OCI-LY7 (cell line): ENCODE measurements at regions not wholly inside any gene's neighbourhood (a gene's known extent, or its start where the extent isn't known, plus 50 kb on each side); places are given as distances from the start of the nearest gene placed in this dataset.

Experiments used
- BruUV-seq: library from RNA; stranded (reverse); fragments of 400-500 nt; replicated peaks from 2 replicates; lab custom pipeline; 2021; lab: Mats Ljungman, UMichigan
- CTCF ChIA-PET: fragments of 300-600 bp; sonication (Branson Sonifier 250); formaldehyde crosslinking; loops from one replicate; lab custom pipeline; 2022; ENCODE audit warnings: antibody characterized with exemption; ENCODE audit not compliant: unreplicated experiment; lab: Charles Lee
- POLR2A ChIA-PET: fragments of 300-600 bp; sonication (Branson Sonifier 250); formaldehyde crosslinking; loops from one replicate; lab custom pipeline; 2022; ENCODE audit warnings: antibody characterized with exemption; lab: Charles Lee
- DNase-seq: peaks from one replicate; pipeline ENCODE4 v3.0.0-alpha.2; 2015; ENCODE audit warnings: low spot score
- H2AFZ ChIP-seq: fragments of 200-600 bp; sonication (generic), shearing (Covaris generic); 2 replicates; pipeline ENCODE4 v1.6.1; 2014; ENCODE audit warnings: mild to moderate bottlenecking, antibody characterized with exemption, low read length, moderate library complexity
- H3K27ac ChIP-seq: fragments of 200-600 bp; sonication (generic); 2 replicates; pipeline ENCODE4 v1.5.1; 2014; ENCODE audit warnings: mixed run types, low read depth, mild to moderate bottlenecking, moderate library complexity, low read length, inconsistent platforms; ENCODE audit not compliant: poor library complexity, severe bottlenecking
- H3K36me3 ChIP-seq: fragments of 200-600 bp; sonication (generic); 2 replicates; pipeline ENCODE4 v1.6.1; 2014; ENCODE audit warnings: mild to moderate bottlenecking, antibody characterized with exemption, low read length, moderate library complexity, mixed read lengths; ENCODE audit not compliant: insufficient read depth
- H3K4me1 ChIP-seq: fragments of 200-600 bp; sonication (generic); 2 replicates; pipeline ENCODE4 v1.5.1; 2014; ENCODE audit warnings: mild to moderate bottlenecking, low read length; ENCODE audit not compliant: insufficient read depth, poor library complexity, severe bottlenecking
- H3K4me2 ChIP-seq: fragments of 200-600 bp; sonication (generic); 2 replicates; pipeline ENCODE4 v1.6.1; 2014; ENCODE audit warnings: mild to moderate bottlenecking, low read length
- H3K4me3 ChIP-seq: fragments of 200-600 bp; sonication (generic); 2 replicates; pipeline ENCODE4 v1.5.1; 2014; ENCODE audit warnings: mild to moderate bottlenecking, low read depth, low read length; ENCODE audit not compliant: poor library complexity, severe bottlenecking
- H3K79me2 ChIP-seq: fragments of 200-600 bp; sonication (generic); 2 replicates; pipeline ENCODE4 v1.6.1; 2016; ENCODE audit warnings: low read depth, mild to moderate bottlenecking, low read length, moderate library complexity, mixed read lengths; ENCODE audit not compliant: insufficient read depth
- H3K9me2 ChIP-seq: fragments of 200-600 bp; sonication (generic); 2 replicates; pipeline ENCODE4 v1.6.1; 2016; ENCODE audit warnings: mild to moderate bottlenecking, low read length, mixed read lengths; ENCODE audit not compliant: insufficient read depth
- H3K9me3 ChIP-seq: fragments of 200-600 bp; sonication (generic); 2 replicates; pipeline ENCODE4 v1.6.1; 2014; ENCODE audit warnings: mild to moderate bottlenecking, mixed run types, low read length, mixed read lengths
- H4K20me1 ChIP-seq: fragments of 200-600 bp; sonication (generic); 2 replicates; pipeline ENCODE4 v1.6.1; 2014; ENCODE audit warnings: mild to moderate bottlenecking, antibody characterized with exemption, low read length, moderate library complexity, mixed read lengths; ENCODE audit not compliant: insufficient read depth
- CTCF ChIP-seq: fragments of 200-600 bp; sonication (generic); conservative IDR thresholded peaks from 2 replicates; pipeline ENCODE4 v1.5.1; 2014; ENCODE audit warnings: mild to moderate bottlenecking, antibody characterized with exemption, low read length, moderate library complexity, mixed read lengths
- EZH2phosphoT487 ChIP-seq: fragments of 200-600 bp; sonication (generic); IDR thresholded peaks from 2 replicates; pipeline ENCODE4 v1.6.1; 2018; ENCODE audit warnings: low read depth, borderline replicate concordance, mild to moderate bottlenecking, mixed run types, antibody characterized with exemption, low read length, moderate library complexity, mixed read lengths
- intact Hi-C: fragments of 100-400 bp; cut with micrococcal nuclease; formaldehyde crosslinking; loops from one replicate; pipeline ENCODE4 v1.10.0; 2022; ENCODE audit not compliant: unreplicated experiment

GRCh38 chr2:235151152-235151551 is 199.3 kb downstream of the SH3BP4 start:
- no peaks in the 10 kb centered on the region for H3K9me2 ChIP-seq
- CTCF ChIA-PET, result no interaction called here
- intact Hi-C loops, result no loop called here
- POLR2A ChIA-PET, result no interaction called here
- no peak overlapping the region for H3K27ac ChIP-seq
- no peaks in the 10 kb centered on the region for H3K79me2 ChIP-seq
- no peaks in the 10 kb centered on the region for H3K36me3 ChIP-seq
- H3K9me3 ChIP-seq, result no peaks in the 10 kb centered on the region
- DNase-seq, result no peak
- TF ChIP-seq CTCF (no peak), EZH2phosphoT487 (no peak)
- no peaks in the 10 kb centered on the region for H4K20me1 ChIP-seq
- H2AFZ ChIP-seq, result no peak overlapping the region
- H3K4me2 ChIP-seq, result no peak overlapping the region
- no peaks in the 10 kb centered on the region for H3K4me1 ChIP-seq
- H3K4me3 ChIP-seq, result no peak overlapping the region
- no TSS peak for BruUV-seq

GRCh38 chr2:235155163-235155562 is 203.3 kb downstream of the SH3BP4 start:
- ChIA-PET CTCF (no interaction called here), POLR2A (no interaction called here)
- Histone ChIP-seq H3K4me2 (no peak overlapping the region), H3K36me3 (no peaks in the 10 kb centered on the region), H3K4me1 (no peaks in the 10 kb centered on the region), H2AFZ (no peak overlapping the region), H3K9me2 (no peaks in the 10 kb centered on the region), H4K20me1 (no peaks in the 10 kb centered on the region), H3K9me3 (no peaks in the 10 kb centered on the region), H3K27ac (no peak overlapping the region), H3K79me2 (no peaks in the 10 kb centered on the region), H3K4me3 (no peak overlapping the region)
- DNase-seq, result no peak
- intact Hi-C loops, result no loop called here
- TF ChIP-seq CTCF, result no peak
- no peak for TF ChIP-seq EZH2phosphoT487
- BruUV-seq, result no TSS peak

DNA sequence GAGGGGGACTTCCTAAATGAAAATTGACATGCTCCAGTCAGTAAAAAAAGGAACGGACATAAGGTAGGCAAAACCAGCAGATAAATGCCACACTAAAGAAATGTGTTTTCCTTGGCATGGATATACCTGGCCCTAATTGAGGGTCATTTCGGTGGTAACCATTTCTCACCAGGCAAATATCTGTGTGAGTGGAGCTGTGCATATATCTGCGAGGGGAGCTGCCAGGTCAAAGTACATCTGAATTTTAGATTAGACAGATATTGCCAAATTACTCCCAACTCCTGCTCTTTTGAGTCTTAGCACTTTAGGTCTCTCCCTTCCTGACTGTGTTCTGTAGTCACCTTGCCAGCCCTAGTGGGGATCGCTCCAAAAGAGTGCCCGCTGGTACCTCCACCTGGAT is 204.2 kb downstream of the SH3BP4 start:
- H3K4me2 ChIP-seq, result no peak overlapping the region
- intact Hi-C loops, result no loop called here
- H3K36me3 ChIP-seq, result no peaks in the 10 kb centered on the region
- no peak overlapping the region for H3K4me3 ChIP-seq
- H4K20me1 ChIP-seq, result no peaks in the 10 kb centered on the region
- TF ChIP-seq EZH2phosphoT487, result no peak
- H3K79me2 ChIP-seq, result no peaks in the 10 kb centered on the region
- POLR2A ChIA-PET, result no interaction called here
- no peaks in the 10 kb centered on the region for H3K9me3 ChIP-seq
- BruUV-seq, result no TSS peak
- no peak for DNase-seq
- H3K4me1 ChIP-seq, result no peaks in the 10 kb centered on the region
- H2AFZ ChIP-seq, result no peak overlapping the region
- H3K9me2 ChIP-seq, result no peaks in the 10 kb centered on the region
- no peak overlapping the region for H3K27ac ChIP-seq
- CTCF ChIA-PET, result no interaction called here
